Panc1 (cell line): ENCODE measurements at regions not wholly inside any gene's neighbourhood (a gene's known extent, or its start where the extent isn't known, plus 50 kb on each side); places are given as distances from the start of the nearest gene placed in this dataset.

Experiments used
- ATAC-seq: fragments of 200-7000 bp; cut with Tn5 transposase; 2 replicates; pipeline ENCODE4 v1.9.1; 2020; ENCODE audit warnings: mild to moderate bottlenecking, moderate library complexity
- BruUV-seq: library from RNA; stranded (reverse); fragments of 400-500 nt; replicated peaks from 2 replicates; lab custom pipeline; 2021; lab: Mats Ljungman, UMichigan
- CTCF ChIA-PET: fragments of 300-600 bp; sonication (Branson Sonifier 250); formaldehyde crosslinking; loops from one replicate; lab custom pipeline; 2022; ENCODE audit warnings: antibody characterized with exemption; lab: Charles Lee
- POLR2A ChIA-PET: fragments of 300-600 bp; sonication (Branson Sonifier 250); formaldehyde crosslinking; loops from one replicate; lab custom pipeline; 2022; ENCODE audit warnings: antibody characterized with exemption; lab: Charles Lee
- DNase-seq: peaks from one replicate; pipeline ENCODE4 v3.0.0-alpha.2; 2010; ENCODE audit warnings: low read depth, low spot score
- H3K27ac ChIP-seq: 2 replicates; pipeline ENCODE4 v1.5.1; 2011; ENCODE audit warnings: mild to moderate bottlenecking, low read length, inconsistent platforms
- H3K27me3 ChIP-seq: fragments of 200-500 bp; sonication (Bioruptor generic); 2 replicates; pipeline ENCODE4 v1.6.0; 2014; ENCODE audit warnings: low read length, inconsistent platforms; ENCODE audit not compliant: control insufficient read depth, insufficient read depth
- H3K36me3 ChIP-seq: fragments of 200-500 bp; sonication (Bioruptor generic); 2 replicates; pipeline ENCODE4 v1.5.1; 2014; ENCODE audit warnings: inconsistent platforms, mild to moderate bottlenecking, low read length, moderate library complexity; ENCODE audit not compliant: control insufficient read depth, insufficient read depth
- H3K4me1 ChIP-seq: 2 replicates; pipeline ENCODE4 v1.5.1; 2011; ENCODE audit warnings: inconsistent platforms, mild to moderate bottlenecking, low read length, moderate library complexity; ENCODE audit not compliant: control insufficient read depth, insufficient read depth
- H3K4me3 ChIP-seq, 2 experiments: 2 replicates each; pipeline ENCODE4 v1.5.1; 2011 to 2012; ENCODE audit warnings: low read depth in 2 of 2, low read length in 2 of 2, mild to moderate bottlenecking in 2 of 2, inconsistent platforms in 1 of 2, moderate library complexity in 1 of 2
- H3K9me3 ChIP-seq: fragments of 200-500 bp; sonication (Bioruptor generic); 2 replicates; pipeline ENCODE4 v1.5.1; 2014; ENCODE audit warnings: low read depth, mild to moderate bottlenecking, inconsistent platforms, low read length, moderate library complexity; ENCODE audit not compliant: control insufficient read depth, insufficient read depth
- CTCF ChIP-seq: fragments of 450-650 bp; IDR thresholded peaks from 2 replicates; pipeline ENCODE4 v1.5.1; 2017; ENCODE audit warnings: mild to moderate bottlenecking
- POLR2AphosphoS5 ChIP-seq: IDR thresholded peaks from 2 replicates; pipeline ENCODE4 v1.6.1; 2012; ENCODE audit warnings: mild to moderate bottlenecking, low read depth, low read length, moderate library complexity
- REST ChIP-seq, 2 experiments: IDR thresholded peaks; 2 replicates each; pipeline ENCODE4 v1.6.1; 2011 to 2012; ENCODE audit warnings: low read depth in 2 of 2, control low read depth in 1 of 2, low read length in 1 of 2, mild to moderate bottlenecking in 1 of 2, moderate library complexity in 1 of 2; ENCODE audit not compliant: insufficient read depth in 1 of 2
- SIN3A ChIP-seq: IDR thresholded peaks from 2 replicates; pipeline ENCODE4 v1.6.1; 2012; ENCODE audit warnings: low read depth, mild to moderate bottlenecking, low read length, moderate library complexity, borderline replicate concordance; ENCODE audit not compliant: insufficient read depth
- TCF7L2 ChIP-seq: IDR thresholded peaks from 2 replicates; pipeline ENCODE4 v1.6.1; 2011; ENCODE audit warnings: mild to moderate bottlenecking, low read depth, low read length, inconsistent platforms
- in situ Hi-C: cut with HindIII; loops from 2 replicates; pipeline ENCODE4 v1.10.0; 2016; ENCODE audit warnings: low sequenced_read_pairs, low pct_unique_long_range_greater_than_20kb
- intact Hi-C: fragments of 100-400 bp; cut with micrococcal nuclease; formaldehyde crosslinking; loops from one replicate; pipeline ENCODE4 v1.10.0; 2022; ENCODE audit not compliant: unreplicated experiment

- Histone ChIP-seq H3K4me1 (no peaks in the 10 kb centered on the region), H3K27ac (no peak overlapping the region), H3K4me3 (no peak overlapping the region), H3K36me3 (no peaks in the 10 kb centered on the region), H3K27me3 (no peaks in the 10 kb centered on the region), H3K9me3 (no peaks in the 10 kb centered on the region)
- intact Hi-C loops, result no loop called here
- in situ Hi-C loops, result no loop called here
- DNase-seq, result no peak
- ChIA-PET POLR2A (no interaction called here), CTCF (no interaction called here)
- no TSS peak for BruUV-seq
- TF ChIP-seq SIN3A (no peak), POLR2AphosphoS5 (no peak), TCF7L2 (no peak), REST (IDR thresholded peaks at IDR 0.05; ENCODE audit: insufficient read depth in 1 of 2, low read depth in 2 of 2, low read length in 1 of 2) (no peak), CTCF (no peak)
- ATAC-seq, result no peak
Observed at GRCh38 chr1:82319546-82319945, 518.8 kb downstream of the ADGRL2 start.

GRCh38 chr1:82318921-82319320 is 518.2 kb downstream of the ADGRL2 start:
- DNase-seq, result no peak
- no TSS peak for BruUV-seq
- no peak overlapping the region for H3K4me3 ChIP-seq
- ChIA-PET CTCF (no interaction called here), POLR2A (no interaction called here)
- no peaks in the 10 kb centered on the region for H3K36me3 ChIP-seq
- no peaks in the 10 kb centered on the region for H3K9me3 ChIP-seq
- intact Hi-C loops (no loop called here), in situ Hi-C loops (no loop called here)
- TF ChIP-seq POLR2AphosphoS5 (no peak), CTCF (no peak), TCF7L2 (no peak), SIN3A (no peak), REST (IDR thresholded peaks at IDR 0.05; ENCODE audit: insufficient read depth in 1 of 2, low read depth in 2 of 2, low read length in 1 of 2) (no peak)
- H3K4me1 ChIP-seq, result no peaks in the 10 kb centered on the region
- no peaks in the 10 kb centered on the region for H3K27me3 ChIP-seq
- ATAC-seq, result no peak
- no peak overlapping the region for H3K27ac ChIP-seq
